GM21717 (cell line): ENCODE measurements at regions not wholly inside any gene's neighbourhood (a gene's known extent, or its start where the extent isn't known, plus 50 kb on each side); places are given as distances from the start of the nearest gene placed in this dataset.

ENCODE experiments used
- ATAC-seq: cut with Tn5 transposase; IDR thresholded peaks from one replicate; pipeline ENCODE4 v1.9.1; 2021; ENCODE audit warnings: mild to moderate bottlenecking, moderate library complexity; ENCODE audit not compliant: unreplicated experiment

DNA sequence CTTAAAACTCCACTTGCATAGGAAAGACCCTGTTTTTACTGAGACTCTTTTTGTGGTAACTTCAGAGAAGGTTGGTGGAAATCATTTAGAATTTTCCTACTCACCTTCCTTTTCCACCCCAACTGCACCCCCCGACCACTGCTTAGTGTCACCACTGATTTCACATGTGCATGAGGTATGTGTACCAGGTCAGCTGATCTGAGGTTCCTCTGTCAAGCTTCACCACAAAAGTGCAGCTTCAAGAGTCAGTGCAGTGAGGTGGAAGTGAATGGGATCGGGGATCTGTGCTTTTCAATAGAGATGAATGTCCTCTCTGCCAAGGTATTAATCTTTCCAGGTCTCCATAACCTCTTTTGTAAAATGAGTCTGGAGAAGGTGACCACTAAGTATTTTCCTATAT, 260.5 kb upstream of the WWC1 start:
- no peak for ATAC-seq

DNA sequence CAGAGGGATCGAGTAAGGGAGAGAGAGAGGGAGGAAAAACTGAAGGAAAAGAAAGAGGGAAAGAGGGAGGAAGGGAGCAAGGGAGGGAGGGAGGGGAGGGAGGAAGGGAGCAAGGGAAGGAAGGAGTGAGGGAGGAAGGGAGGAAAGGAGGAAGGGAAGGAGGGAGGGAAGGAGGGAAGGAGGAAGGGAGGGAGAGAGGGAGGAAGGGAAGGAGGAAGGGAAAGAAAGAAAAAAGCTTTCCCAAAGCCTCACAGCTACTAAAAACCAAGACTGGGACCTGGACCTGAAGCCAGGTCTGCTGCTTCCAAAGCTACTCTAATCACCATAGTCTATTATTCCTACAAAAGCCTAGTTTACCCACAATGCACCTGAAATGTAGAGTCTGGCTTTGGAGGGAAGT, 259.8 kb upstream of the WWC1 start:
- ATAC-seq, result no peak

DNA sequence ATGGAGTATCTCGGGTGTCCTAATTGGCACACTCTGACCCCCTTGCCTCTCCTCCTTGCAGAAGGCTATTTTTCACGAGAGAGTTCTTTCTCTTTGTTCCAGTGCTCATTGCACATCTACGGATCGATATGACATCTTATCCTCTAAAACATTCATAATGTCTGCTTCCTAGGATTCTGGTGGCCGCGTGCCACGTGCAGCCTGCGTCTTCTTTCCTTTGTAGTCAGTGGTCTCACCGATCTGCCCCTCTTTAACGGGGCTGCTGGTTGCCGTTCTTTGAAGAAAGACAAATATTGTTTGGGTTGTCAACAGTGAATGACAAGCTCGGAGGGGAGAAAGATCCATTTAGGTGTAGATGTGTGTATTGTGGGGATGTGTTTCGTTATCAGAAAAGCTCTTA, 252.4 kb upstream of the WWC1 start:
- no peak for ATAC-seq

DNA sequence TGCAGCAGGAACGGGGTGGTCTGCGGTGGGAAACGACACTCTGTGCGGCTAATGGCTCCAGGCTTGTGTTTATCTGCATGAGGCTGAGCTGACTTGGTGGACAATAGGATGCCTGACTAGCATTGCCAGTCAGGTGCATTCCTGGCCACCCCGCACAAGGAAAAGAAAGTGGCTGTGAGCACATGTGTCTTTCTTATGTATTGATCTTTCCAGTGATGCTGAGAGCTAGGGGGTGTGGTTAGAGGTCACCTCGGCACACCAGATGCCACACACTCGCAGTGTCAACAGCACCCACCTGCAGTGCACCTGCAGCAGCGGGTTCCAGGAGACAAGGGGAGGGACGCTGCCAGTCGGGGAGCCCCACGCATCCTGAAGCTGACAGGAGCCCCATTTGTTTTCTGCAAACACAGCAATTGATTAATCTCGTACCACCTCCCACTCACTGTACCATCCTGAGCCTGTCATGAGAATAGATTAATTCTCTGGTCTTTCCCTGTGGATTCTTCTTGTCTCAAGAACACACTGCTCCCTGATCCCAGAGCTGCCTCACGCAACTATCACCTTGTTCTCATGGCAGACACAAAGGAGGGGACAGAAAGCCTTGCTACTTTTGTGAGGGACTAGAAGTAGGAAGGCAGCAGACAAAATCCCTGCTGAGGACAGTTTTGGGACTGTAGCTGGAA, 251.7 kb upstream of the WWC1 start:
- no peak for ATAC-seq

- no peak for ATAC-seq
Measured at GRCh38 chr5:168041583-168041982, 249.9 kb upstream of the WWC1 start.

- ATAC-seq, result no peak
Measured at GRCh38 chr5:168042284-168043068, 249.0 kb upstream of the WWC1 start.

GRCh38 chr5:168046163-168046562, 245.3 kb upstream of the WWC1 start:
- no peak for ATAC-seq

DNA sequence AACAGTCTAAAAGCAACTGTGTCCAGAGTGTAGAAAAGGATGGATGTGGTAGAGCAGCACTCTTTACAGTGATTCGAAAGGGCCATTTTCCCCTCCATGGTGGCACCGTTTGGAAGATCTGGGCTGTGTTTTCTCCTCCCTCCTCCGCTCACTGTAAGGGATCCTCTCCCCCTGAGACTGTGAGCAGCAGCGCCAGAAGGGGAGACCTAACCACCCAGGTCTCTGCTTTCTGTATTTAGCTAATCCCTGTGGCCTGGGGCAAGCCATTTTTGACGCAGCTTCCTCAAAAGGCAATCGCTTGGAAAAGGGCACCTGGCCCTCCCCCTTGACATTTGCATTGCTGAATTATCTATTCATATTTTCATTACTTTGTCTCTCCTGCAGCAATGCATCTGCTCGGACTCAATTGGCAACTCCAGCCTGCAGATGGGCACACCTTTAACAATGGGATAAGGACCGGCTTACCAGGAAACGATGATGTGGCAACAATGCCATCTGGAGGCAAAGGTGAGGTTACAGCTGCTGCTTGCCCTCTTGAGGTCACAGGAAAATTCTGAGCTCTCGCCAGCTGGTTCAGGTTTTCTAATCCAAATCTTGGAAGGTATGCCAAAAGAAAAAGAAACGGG, 244.3 kb upstream of the WWC1 start:
- peak; percentile 81 for ATAC-seq

DNA sequence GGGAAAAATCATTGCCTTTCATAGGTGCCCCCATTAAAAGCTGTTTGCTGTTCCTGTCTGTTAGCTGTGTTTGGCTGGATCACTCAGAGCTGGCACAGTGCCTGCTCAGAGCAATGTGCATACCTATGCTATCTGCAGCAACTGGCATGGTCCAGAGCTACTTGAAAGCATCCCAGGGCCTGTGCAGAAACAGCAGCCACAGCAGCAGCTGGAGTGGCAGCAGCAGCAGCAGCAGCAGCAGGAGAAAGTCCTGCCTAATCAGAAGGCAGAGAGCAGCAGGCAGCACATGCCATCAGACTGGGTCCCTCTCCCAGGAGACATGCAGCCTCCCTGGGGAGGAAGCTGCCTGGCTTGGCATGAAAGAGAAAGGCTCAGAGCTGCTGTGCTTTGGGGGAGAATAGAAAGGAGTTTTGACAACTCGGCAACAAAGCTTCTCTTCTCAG, 243.8 kb upstream of the WWC1 start:
- ATAC-seq, result no peak

- ATAC-seq, result no peak
Measured at GRCh38 chr5:168048486-168048885, 243.0 kb upstream of the WWC1 start.

DNA sequence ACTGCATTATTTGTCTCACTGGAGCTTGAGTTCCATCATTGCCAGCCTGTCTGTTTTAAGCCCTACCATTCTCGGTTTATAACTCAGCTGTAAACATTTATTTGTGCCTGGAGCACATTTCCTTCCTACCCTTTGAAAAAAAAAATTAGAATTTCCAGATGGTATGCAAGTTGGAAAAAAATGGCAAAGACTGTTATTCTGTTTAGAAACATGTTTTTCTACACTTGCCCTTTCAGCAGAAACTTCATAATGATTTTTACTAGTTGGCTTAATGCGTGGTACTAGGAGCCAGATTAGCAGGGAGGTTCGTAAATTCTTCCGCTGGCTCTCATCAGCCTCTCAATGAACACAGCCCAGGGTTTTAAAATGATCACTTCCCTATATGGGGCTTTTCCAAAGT, 238.8 kb upstream of the WWC1 start:
- ATAC-seq, result no peak

DNA sequence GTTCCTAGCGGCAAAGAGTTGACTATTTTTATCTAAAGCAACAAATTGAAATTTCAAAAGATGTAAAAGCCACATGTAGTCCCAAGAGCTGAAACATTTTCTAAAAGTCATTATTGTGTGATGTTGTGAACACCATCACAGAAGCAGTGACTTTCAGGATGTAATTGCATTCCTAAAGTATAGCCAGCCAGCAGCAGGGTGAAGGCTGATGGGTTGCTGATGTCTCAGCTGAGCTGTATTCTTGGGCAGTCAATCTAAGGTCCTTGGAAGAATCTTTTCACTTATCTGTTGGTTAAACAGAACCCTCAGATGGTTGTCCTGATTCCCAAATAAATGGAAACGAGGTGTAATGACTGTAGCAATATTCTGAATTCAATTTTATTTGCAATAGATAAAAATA, 237.4 kb upstream of the WWC1 start:
- ATAC-seq, result no peak

DNA sequence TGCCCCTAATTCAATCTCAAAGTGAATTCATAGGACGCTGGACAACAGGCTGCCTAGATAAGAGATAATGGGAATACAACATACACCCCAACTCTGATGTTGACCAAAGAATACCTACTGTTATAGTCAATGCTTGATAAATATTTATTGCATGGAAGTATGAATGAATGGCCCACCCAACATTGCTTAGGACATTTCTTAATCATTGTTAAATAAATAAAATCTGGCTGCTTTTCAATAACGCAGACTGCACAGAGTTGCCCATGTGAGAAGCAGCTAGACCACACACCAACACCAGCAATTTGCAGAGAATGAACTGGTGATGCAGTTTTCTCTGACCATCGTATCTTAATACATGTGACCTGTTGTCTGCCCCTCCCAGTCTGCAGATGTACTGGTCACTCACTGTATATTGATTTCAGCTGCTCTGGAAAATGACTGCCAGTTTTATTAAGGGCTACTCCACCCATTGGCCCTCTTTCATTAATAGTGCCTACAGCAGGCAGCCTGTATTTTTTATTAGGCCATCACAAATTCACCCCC, 236.2 kb upstream of the WWC1 start:
- ATAC-seq, result no peak

DNA sequence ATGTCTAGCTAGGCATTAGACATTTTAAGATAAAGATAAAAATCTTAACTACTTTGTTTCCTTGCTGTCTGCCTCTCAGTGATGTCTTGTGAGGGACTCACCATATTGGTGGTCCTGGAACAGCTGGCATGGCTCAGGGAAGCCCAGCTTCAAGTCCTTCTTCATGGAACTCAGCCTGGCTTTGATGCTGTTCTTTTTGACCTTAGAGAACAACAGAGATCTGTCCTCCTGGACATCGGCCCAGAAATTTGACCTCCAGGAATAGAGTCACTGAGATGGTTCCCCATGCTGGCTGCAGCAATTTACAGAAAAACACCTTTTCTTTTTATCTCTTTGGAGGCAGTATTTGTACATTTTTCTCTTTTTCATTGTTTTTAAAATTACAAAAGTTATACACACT, 235.5 kb upstream of the WWC1 start:
- ATAC-seq, result no peak

GRCh38 chr5:168056499-168057182, 234.8 kb upstream of the WWC1 start:
- no peak for ATAC-seq

GRCh38 chr5:168057905-168058304, 233.5 kb upstream of the WWC1 start:
- no peak for ATAC-seq

- ATAC-seq, result no peak
Measured at GRCh38 chr5:168059131-168059530, 232.3 kb upstream of the WWC1 start.

- no peak for ATAC-seq
Measured at GRCh38 chr5:168062239-168062638, 229.2 kb upstream of the WWC1 start.

- ATAC-seq, result no peak
Measured at GRCh38 chr5:168064457-168064856, 227.0 kb upstream of the WWC1 start.

DNA sequence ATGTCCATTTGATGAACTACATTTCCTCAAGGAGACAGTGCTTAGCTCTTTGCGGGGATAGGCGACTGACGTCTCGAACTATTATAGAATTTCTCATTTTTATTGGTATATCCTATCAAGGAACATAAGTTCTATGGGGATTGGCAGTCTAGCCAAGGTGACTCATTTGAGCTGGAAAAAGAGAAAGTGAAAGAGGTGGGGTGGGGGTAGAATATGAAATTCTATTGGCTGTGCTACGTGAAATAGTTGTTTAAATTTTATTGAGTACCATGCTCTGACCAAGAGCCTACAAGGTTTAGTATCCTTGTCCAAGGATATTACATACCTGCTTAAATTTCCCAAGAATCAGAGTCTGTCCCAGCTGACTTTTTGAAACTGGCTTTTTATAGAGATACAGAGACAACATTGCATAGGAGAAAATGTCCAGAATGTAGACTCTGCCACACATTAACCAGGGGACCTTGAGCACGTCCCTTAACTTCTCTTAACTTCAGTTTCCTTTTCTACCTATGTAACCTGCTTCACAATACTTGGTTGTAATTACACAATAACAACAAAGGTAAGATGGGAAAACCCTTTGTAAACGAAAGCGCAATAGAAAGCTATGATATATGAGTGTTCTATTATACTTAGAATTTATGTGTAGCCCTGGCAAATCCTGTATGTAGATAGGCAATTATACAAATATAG, 226.4 kb upstream of the WWC1 start:
- no peak for ATAC-seq
